ENCODE measurements at regions not wholly inside any gene's neighbourhood (a gene's known extent, or its start where the extent isn't known, plus 50 kb on each side); places are given as distances from the start of the nearest gene placed in this dataset.

GRCh38 chr4:66693694-66694093 is 851.6 kb downstream of the CENPC start:
- DNase-seq (ENCODE audit: low spot score): no peak

GRCh38 chr4:66691101-66691500 is 854.2 kb downstream of the CENPC start:
- DNase-seq (ENCODE audit: low spot score): no peak

GRCh38 chr4:66688674-66689073 is 856.6 kb downstream of the CENPC start:
- DNase-seq (ENCODE audit: low spot score): no peak

- no peak for DNase-seq (ENCODE audit: low spot score)
Observed at GRCh38 chr4:66687459-66687858, 857.8 kb downstream of the CENPC start.

GRCh38 chr4:66681962-66682361 is 863.3 kb downstream of the CENPC start:
- DNase-seq (ENCODE audit: low spot score): no peak

- DNase-seq (ENCODE audit: low spot score): no peak
Observed at GRCh38 chr4:66667249-66667648, 878.1 kb downstream of the CENPC start.

GRCh38 chr4:66662620-66663019 is 882.7 kb downstream of the CENPC start:
- DNase-seq (ENCODE audit: low spot score): no peak

- no peak for DNase-seq (ENCODE audit: low spot score)
Observed at GRCh38 chr4:66658809-66659208, 886.5 kb downstream of the CENPC start.

GRCh38 chr4:66655505-66655904 is 889.8 kb downstream of the CENPC start:
- no peak for DNase-seq (ENCODE audit: low spot score)

- DNase-seq (ENCODE audit: low spot score): no peak
Observed at GRCh38 chr4:66653937-66654336, 891.4 kb downstream of the CENPC start.

GRCh38 chr4:66649236-66649635 is 896.1 kb downstream of the CENPC start:
- DNase-seq (ENCODE audit: low spot score): no peak

GRCh38 chr4:66647926-66648325 is 897.4 kb downstream of the CENPC start:
- DNase-seq (ENCODE audit: low spot score): no peak

GRCh38 chr4:66647476-66647875 is 897.8 kb downstream of the CENPC start:
- no peak for DNase-seq (ENCODE audit: low spot score)

- DNase-seq (ENCODE audit: low spot score): no peak
Observed at GRCh38 chr4:66640233-66640990, 904.9 kb downstream of the CENPC start.

- DNase-seq (ENCODE audit: low spot score): no peak
Observed at GRCh38 chr4:66639361-66639760, 905.9 kb downstream of the CENPC start.

GRCh38 chr4:66636349-66636748 is 909.0 kb downstream of the CENPC start:
- DNase-seq (ENCODE audit: low spot score): no peak

- DNase-seq (ENCODE audit: low spot score): no peak
Observed at GRCh38 chr4:66633477-66633876, 911.8 kb downstream of the CENPC start.

GRCh38 chr4:66629927-66630326 is 915.4 kb downstream of the CENPC start:
- no peak for DNase-seq (ENCODE audit: low spot score)

GRCh38 chr4:66628146-66628545 is 917.2 kb downstream of the CENPC start:
- DNase-seq (ENCODE audit: low spot score): no peak

GRCh38 chr4:66625480-66625879 is 919.8 kb downstream of the CENPC start:
- DNase-seq (ENCODE audit: low spot score): no peak

GRCh38 chr4:66613591-66613990 is 931.7 kb downstream of the CENPC start:
- no peak for DNase-seq (ENCODE audit: low spot score)

GRCh38 chr4:66609014-66609413 is 936.3 kb downstream of the CENPC start:
- DNase-seq (ENCODE audit: low spot score): no peak

GRCh38 chr4:66606908-66607307 is 936.6 kb upstream of the EPHA5 start:
- no peak for DNase-seq (ENCODE audit: low spot score)

GRCh38 chr4:66606215-66606614 is 935.9 kb upstream of the EPHA5 start:
- DNase-seq (ENCODE audit: low spot score): no peak

Measured in CD4-positive, alpha-beta T cell treated with Interleukin-2 at 100 ng/mL for 4 hours (primary cell).